ENCODE measurements at regions not wholly inside any gene's neighbourhood (a gene's known extent, or its start where the extent isn't known, plus 50 kb on each side); places are given as distances from the start of the nearest gene placed in this dataset.

DNA sequence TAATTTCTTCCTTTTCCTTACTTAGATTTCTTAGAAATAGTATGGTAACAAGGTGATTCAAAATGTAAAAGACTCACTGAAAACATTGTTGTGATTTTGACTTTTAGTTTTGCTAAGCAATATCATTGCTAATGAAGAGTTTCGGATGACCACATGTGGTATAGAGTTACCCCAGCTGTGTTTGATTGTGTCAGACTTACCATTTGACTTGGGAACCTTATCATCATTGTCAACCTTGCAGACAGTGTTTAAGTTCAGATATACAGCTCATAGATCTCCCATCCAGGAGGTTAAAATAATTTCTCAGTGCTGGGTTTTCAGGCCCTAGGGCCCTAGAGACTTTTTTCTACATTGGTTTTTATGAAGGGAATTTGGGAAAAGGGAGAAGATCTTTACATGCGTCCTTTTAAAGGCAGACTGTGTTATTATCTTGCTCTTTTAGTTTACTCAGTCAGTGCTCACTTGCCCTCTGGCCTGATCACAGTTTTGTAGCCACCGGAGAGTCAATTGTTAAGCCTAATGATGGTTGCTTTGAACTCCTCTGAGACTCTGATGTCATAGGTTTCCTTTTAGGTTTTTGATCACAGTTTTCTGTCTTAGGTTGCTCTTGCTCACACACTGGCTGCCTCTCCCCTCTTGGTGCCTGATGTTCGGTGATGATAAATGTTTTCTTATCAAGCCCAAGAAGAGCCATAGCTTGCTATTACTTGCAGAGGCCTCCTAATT lies 133.5 kb upstream of the ZPLD1 start:
- H3K9me3 Mint-ChIP-seq = no peaks in the 10 kb centered on the region

GRCh38 chr3:102302020-102302419 lies 132.8 kb upstream of the ZPLD1 start:
- H3K4me3 Mint-ChIP-seq = no peak overlapping the region
- no peak overlapping the region for H3K27ac Mint-ChIP-seq (ENCODE audit: unreplicated experiment)
- peaks cover 6% of the 10 kb centered on the region for H3K4me1 Mint-ChIP-seq
- no peaks in the 10 kb centered on the region for H3K9me3 Mint-ChIP-seq
- no peak for DNase-seq (ENCODE audit: low read depth, low spot score)
- H3K27me3 Mint-ChIP-seq (ENCODE audit: low read depth) = no peaks in the 10 kb centered on the region
- TF ChIP-seq CTCF (conservative IDR thresholded peaks at IDR 0.05) = no peak
- H3K36me3 Mint-ChIP-seq (ENCODE audit: low read depth) = no peaks in the 10 kb centered on the region

More for the DNA sequence above, 133.5 kb upstream of the ZPLD1 start:
- TF ChIP-seq CTCF (conservative IDR thresholded peaks at IDR 0.05) = no peak
- Mint-ChIP-seq H3K4me1 (peaks cover 6% of the 10 kb centered on the region), H3K27me3 (ENCODE audit: low read depth) (no peaks in the 10 kb centered on the region), H3K36me3 (ENCODE audit: low read depth) (no peaks in the 10 kb centered on the region), H3K27ac (ENCODE audit: unreplicated experiment) (no peak overlapping the region), H3K4me3 (no peak overlapping the region)
- DNase-seq (ENCODE audit: low read depth, low spot score) = no peak

- Mint-ChIP-seq H3K27me3 (ENCODE audit: low read depth) (no peaks in the 10 kb centered on the region), H3K4me3 (no peak overlapping the region), H3K27ac (ENCODE audit: unreplicated experiment) (no peak overlapping the region), H3K9me3 (peaks cover 3% of the 10 kb centered on the region), H3K4me1 (peaks cover 6% of the 10 kb centered on the region), H3K36me3 (ENCODE audit: low read depth) (no peaks in the 10 kb centered on the region)
- no peak for DNase-seq (ENCODE audit: low read depth, low spot score)
- TF ChIP-seq CTCF (conservative IDR thresholded peaks at IDR 0.05) = no peak
Measured at GRCh38 chr3:102304550-102304949, 130.3 kb upstream of the ZPLD1 start.

DNA sequence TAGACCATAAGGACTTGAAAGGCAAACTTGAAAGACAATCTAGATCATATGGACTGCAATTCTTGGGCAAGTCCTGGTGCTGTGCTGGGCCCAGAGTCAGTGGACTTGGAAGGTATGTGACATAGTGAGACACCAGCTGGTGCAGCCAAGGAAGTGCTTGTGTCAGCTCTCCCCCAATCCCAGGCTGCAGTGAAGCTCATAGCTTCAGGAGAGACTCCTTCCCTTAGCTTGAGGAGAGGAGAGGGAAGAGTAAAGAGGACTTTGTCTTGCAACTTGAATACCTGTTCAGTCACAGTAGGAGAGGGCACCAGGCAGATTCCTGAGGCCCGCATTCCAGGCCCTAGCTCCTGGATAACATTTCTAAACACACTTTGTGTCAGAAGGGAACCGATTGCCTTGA lies 127.4 kb upstream of the ZPLD1 start:
- Mint-ChIP-seq H3K4me1 (no peaks in the 10 kb centered on the region), H3K4me3 (no peak overlapping the region), H3K27me3 (ENCODE audit: low read depth) (no peaks in the 10 kb centered on the region), H3K27ac (ENCODE audit: unreplicated experiment) (no peak overlapping the region), H3K36me3 (ENCODE audit: low read depth) (no peaks in the 10 kb centered on the region), H3K9me3 (peaks cover 3% of the 10 kb centered on the region)
- TF ChIP-seq CTCF (conservative IDR thresholded peaks at IDR 0.05) = no peak
- DNase-seq (ENCODE audit: low read depth, low spot score) = no peak

DNA sequence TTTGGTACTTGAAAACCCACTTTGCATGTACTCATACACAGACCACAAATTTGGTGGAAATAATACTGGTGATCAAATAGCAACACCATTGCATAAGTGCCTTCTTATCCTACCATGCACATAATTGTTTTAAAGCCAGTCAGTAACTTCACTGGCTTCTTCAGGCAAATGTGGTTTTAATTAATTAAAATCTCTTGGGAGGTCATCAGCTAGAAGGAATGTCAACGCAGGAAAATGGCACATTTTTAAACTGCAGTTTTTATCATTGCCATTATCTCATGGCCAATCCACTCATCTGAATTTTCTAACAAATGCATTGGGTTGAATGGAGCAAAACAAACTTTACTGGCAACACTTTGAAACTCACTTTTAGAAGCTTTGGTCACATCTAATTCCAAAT lies 105.7 kb upstream of the ZPLD1 start:
- no peaks in the 10 kb centered on the region for H3K9me3 Mint-ChIP-seq
- H3K27me3 Mint-ChIP-seq (ENCODE audit: low read depth) = peaks cover 3% of the 10 kb centered on the region
- no peak overlapping the region for H3K27ac Mint-ChIP-seq (ENCODE audit: unreplicated experiment)
- no peaks in the 10 kb centered on the region for H3K36me3 Mint-ChIP-seq (ENCODE audit: low read depth)
- no peak for TF ChIP-seq CTCF (conservative IDR thresholded peaks at IDR 0.05)
- H3K4me1 Mint-ChIP-seq = no peaks in the 10 kb centered on the region
- no peak for DNase-seq (ENCODE audit: low read depth, low spot score)
- H3K4me3 Mint-ChIP-seq = no peak overlapping the region

Measured in neural crest cell (in vitro differentiated cells).